HL-60 (cell line): ENCODE measurements at regions not wholly inside any gene's neighbourhood (a gene's known extent, or its start where the extent isn't known, plus 50 kb on each side); places are given as distances from the start of the nearest gene placed in this dataset.

Experiments
- DNase-seq, 2 experiments: peaks; one replicate each; pipeline ENCODE4 v3.0.0-alpha.2; 2010 to 2020; ENCODE audit warnings: low read depth in 1 of 2, low spot score in 1 of 2
- H3K27ac ChIP-seq: fragments of 250-450 bp; sonication (Bioruptor Pico); replicated peaks from 2 replicates; pipeline ENCODE4 v1.5.1; 2020; ENCODE audit warnings: mild to moderate bottlenecking, moderate library complexity
- H3K27me3 ChIP-seq: fragments of 250-450 bp; sonication (Bioruptor Pico); 2 replicates; pipeline ENCODE4 v1.5.1; 2021; ENCODE audit warnings: mild to moderate bottlenecking, moderate library complexity; ENCODE audit not compliant: insufficient read depth, poor library complexity, severe bottlenecking
- H3K4me3 ChIP-seq: replicated peaks from 2 replicates; pipeline ENCODE4 v1.5.1; 2011; ENCODE audit warnings: mild to moderate bottlenecking, control low read depth, low read length; ENCODE audit not compliant: insufficient read depth
- GABPA ChIP-seq: IDR thresholded peaks from 2 replicates; pipeline ENCODE4 v1.6.1; 2012; ENCODE audit warnings: low read depth
- POLR2AphosphoS5 ChIP-seq: IDR thresholded peaks from 2 replicates; pipeline ENCODE4 v1.6.1; 2012; ENCODE audit warnings: low read depth
- SPI1 ChIP-seq: IDR thresholded peaks from 2 replicates; pipeline ENCODE4 v1.6.1; 2012; ENCODE audit warnings: low read depth, mild to moderate bottlenecking, borderline replicate concordance
- TF ChIP-seq, protein P1 (sequence below): IDR thresholded peaks from 2 replicates; pipeline ENCODE4 v1.6.1; 2012; ENCODE audit warnings: low read depth; ENCODE audit not compliant: insufficient replicate concordance
- TF ChIP-seq, protein P2 (sequence below): IDR thresholded peaks from one replicate; pipeline ENCODE4 v1.5.1; 2011; ENCODE audit warnings: low read length, control low read depth, inconsistent platforms; ENCODE audit not compliant: insufficient read depth

DNA sequence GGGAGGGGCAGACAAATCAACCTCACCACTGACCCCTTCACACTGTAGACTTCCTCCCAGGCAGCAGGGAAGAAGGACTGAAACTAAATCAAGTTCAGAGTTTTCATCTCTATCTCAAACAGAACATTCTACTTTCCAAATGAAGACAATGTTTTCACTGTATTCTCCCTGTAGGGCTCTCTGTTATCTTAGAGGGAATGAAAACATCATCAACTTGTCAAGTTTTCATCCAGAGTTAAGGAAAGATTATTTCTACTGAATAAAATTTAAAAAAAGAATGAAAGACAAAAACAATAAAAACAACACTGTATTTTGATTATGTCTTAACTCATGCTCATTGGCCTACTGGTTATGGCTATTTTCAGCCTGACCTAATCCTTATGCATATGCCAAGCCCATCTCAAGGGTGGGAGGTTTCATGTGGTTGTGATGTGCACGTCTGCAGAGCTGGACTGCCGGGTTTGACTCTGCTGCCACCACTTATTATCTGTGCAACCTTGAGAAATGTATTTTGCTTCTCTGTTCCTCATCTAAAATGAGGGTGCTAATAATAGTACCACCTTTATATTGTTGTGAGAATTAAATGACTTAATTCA lies 152.0 kb upstream of the AVPR1A start:
- no peak for TF ChIP-seq POLR2AphosphoS5
- no peak for TF ChIP-seq GABPA
- TF ChIP-seq, protein P1, sequence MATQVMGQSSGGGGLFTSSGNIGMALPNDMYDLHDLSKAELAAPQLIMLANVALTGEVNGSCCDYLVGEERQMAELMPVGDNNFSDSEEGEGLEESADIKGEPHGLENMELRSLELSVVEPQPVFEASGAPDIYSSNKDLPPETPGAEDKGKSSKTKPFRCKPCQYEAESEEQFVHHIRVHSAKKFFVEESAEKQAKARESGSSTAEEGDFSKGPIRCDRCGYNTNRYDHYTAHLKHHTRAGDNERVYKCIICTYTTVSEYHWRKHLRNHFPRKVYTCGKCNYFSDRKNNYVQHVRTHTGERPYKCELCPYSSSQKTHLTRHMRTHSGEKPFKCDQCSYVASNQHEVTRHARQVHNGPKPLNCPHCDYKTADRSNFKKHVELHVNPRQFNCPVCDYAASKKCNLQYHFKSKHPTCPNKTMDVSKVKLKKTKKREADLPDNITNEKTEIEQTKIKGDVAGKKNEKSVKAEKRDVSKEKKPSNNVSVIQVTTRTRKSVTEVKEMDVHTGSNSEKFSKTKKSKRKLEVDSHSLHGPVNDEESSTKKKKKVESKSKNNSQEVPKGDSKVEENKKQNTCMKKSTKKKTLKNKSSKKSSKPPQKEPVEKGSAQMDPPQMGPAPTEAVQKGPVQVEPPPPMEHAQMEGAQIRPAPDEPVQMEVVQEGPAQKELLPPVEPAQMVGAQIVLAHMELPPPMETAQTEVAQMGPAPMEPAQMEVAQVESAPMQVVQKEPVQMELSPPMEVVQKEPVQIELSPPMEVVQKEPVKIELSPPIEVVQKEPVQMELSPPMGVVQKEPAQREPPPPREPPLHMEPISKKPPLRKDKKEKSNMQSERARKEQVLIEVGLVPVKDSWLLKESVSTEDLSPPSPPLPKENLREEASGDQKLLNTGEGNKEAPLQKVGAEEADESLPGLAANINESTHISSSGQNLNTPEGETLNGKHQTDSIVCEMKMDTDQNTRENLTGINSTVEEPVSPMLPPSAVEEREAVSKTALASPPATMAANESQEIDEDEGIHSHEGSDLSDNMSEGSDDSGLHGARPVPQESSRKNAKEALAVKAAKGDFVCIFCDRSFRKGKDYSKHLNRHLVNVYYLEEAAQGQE: no peak
- no peak for TF ChIP-seq SPI1
- TF ChIP-seq, protein P2, sequence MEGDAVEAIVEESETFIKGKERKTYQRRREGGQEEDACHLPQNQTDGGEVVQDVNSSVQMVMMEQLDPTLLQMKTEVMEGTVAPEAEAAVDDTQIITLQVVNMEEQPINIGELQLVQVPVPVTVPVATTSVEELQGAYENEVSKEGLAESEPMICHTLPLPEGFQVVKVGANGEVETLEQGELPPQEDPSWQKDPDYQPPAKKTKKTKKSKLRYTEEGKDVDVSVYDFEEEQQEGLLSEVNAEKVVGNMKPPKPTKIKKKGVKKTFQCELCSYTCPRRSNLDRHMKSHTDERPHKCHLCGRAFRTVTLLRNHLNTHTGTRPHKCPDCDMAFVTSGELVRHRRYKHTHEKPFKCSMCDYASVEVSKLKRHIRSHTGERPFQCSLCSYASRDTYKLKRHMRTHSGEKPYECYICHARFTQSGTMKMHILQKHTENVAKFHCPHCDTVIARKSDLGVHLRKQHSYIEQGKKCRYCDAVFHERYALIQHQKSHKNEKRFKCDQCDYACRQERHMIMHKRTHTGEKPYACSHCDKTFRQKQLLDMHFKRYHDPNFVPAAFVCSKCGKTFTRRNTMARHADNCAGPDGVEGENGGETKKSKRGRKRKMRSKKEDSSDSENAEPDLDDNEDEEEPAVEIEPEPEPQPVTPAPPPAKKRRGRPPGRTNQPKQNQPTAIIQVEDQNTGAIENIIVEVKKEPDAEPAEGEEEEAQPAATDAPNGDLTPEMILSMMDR: no peak
- DNase-seq: no peak
- H3K27ac ChIP-seq: no peak overlapping the region
- H3K4me3 ChIP-seq: no peak overlapping the region
- no peaks in the 10 kb centered on the region for H3K27me3 ChIP-seq

DNA sequence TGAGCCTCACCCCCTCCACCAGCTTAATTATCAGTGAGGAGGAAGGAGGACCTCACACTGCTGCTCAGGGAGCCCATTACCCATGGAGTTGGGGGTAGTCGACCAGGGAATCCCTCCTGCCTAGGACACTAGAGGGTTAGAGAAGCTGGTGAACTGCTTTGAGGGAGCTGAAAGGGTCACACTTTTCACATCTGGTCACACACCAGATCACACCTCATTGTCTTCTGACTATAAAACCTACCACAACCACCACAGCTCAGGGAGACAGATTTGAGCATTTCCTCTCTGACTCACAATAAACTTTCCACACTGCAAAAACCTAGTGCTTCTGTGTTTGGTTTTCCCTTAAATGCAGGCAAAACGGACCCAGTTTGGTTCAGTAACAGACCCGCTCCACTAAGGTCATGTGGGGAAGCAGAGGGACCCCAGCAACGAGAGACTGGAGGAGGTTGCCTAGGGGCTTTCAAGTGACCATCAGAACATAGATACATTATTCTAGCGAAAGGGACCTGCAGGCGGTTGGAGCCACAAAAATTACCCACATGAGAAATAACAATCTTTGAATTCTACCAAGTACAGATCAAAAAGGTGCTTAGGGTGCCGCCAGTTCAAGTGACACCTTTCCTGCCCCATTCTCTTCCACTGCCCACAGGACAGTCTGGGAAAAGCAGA lies 151.4 kb upstream of the AVPR1A start:
- no peaks in the 10 kb centered on the region for H3K27me3 ChIP-seq
- no peak overlapping the region for H3K4me3 ChIP-seq
- DNase-seq: no peak
- H3K27ac ChIP-seq: no peak overlapping the region
- TF ChIP-seq, protein P1: no peak
- no peak for TF ChIP-seq SPI1
- TF ChIP-seq POLR2AphosphoS5: no peak
- TF ChIP-seq GABPA: no peak
- TF ChIP-seq, protein P2: no peak

DNA sequence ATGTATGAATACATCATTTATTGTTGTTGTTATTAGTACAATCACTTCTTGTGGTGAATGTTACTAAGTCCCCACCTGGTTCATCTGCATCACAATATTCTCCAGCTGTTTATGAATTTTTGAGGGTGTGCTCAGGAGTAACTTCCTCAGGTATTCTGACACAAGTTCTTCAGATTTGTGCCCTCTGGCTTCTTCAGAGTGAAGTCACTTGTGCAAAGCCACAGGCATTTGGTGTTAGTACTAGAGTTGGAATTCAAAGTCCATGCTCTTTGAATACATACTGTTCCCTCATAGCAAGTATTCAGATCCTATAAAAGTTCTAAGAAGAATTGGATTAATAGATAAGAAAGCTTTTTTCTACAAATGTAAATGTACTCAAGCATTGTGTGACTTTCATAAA lies 150.3 kb upstream of the AVPR1A start:
- no peaks in the 10 kb centered on the region for H3K27me3 ChIP-seq
- DNase-seq: no peak
- H3K4me3 ChIP-seq: no peak overlapping the region
- TF ChIP-seq, protein P1: no peak
- TF ChIP-seq, protein P2: no peak
- no peak for TF ChIP-seq POLR2AphosphoS5
- TF ChIP-seq GABPA: no peak
- no peak for TF ChIP-seq SPI1
- H3K27ac ChIP-seq: no peak overlapping the region
